Parathyroid adenoma (tissue), 2 donors: ENCODE measurements at regions not wholly inside any gene's neighbourhood (a gene's known extent, or its start where the extent isn't known, plus 50 kb on each side); places are given as distances from the start of the nearest gene placed in this dataset.

Experiments
- H2AFZ ChIP-seq: fragments of 300-600 bp; sonication (generic); one replicate; pipeline ENCODE4 v1.7.0; 2017; ENCODE audit warnings: antibody characterized with exemption, mild to moderate bottlenecking
- H3K27ac ChIP-seq: fragments of 300-600 bp; sonication (generic); one replicate; pipeline ENCODE4 v1.7.0; 2017
- H3K27me3 ChIP-seq: fragments of 300-600 bp; sonication (generic); one replicate; pipeline ENCODE4 v1.7.0; 2017; ENCODE audit warnings: low read length; ENCODE audit not compliant: control insufficient read depth, insufficient read depth
- H3K36me3 ChIP-seq: fragments of 300-600 bp; sonication (generic); one replicate; pipeline ENCODE4 v1.7.0; 2017; ENCODE audit warnings: low read length; ENCODE audit not compliant: control insufficient read depth, insufficient read depth
- H3K4me1 ChIP-seq: fragments of 300-600 bp; sonication (generic); one replicate; pipeline ENCODE4 v1.7.0; 2017; ENCODE audit warnings: control low read depth
- H3K4me2 ChIP-seq: fragments of 300-600 bp; sonication (generic); one replicate; pipeline ENCODE4 v1.7.0; 2017; ENCODE audit warnings: low read length
- H3K4me3 ChIP-seq: fragments of 300-600 bp; sonication (generic); one replicate; pipeline ENCODE4 v1.7.0; 2017; ENCODE audit warnings: low read depth, low read length
- H3K79me2 ChIP-seq: fragments of 300-600 bp; sonication (generic); one replicate; pipeline ENCODE4 v1.7.0; 2017; ENCODE audit warnings: control low read depth
- H3K9ac ChIP-seq: fragments of 300-600 bp; sonication (generic); one replicate; pipeline ENCODE4 v1.7.0; 2017; ENCODE audit warnings: mild to moderate bottlenecking
- H3K9me3 ChIP-seq: fragments of 300-600 bp; sonication (generic); one replicate; pipeline ENCODE4 v1.7.0; 2017; ENCODE audit warnings: low read length; ENCODE audit not compliant: control insufficient read depth
- CTCF ChIP-seq: fragments of 300-600 bp; sonication (generic); IDR thresholded peaks from one replicate; pipeline ENCODE4 v1.7.0; 2017; ENCODE audit warnings: antibody characterized with exemption, mild to moderate bottlenecking
- donor health status: primary hyperparathyroidism.

DNA sequence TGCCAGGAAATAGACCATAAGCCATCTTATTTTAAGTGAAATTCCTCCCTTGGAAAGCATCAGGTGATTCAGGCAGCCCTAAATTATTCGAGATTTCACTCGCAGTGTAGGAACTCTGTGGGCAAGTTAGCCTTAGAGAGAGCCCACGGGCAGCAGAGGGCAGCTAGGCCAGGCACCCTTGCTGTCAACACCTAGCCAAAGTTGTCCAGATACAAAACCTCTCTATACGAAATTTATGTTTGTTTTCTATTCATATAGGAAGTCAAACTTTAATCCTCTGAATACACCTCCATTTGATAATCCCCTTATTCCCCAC is 1043.5 kb downstream of the GATA3 start:
- H2AFZ ChIP-seq: no peak overlapping the region
- no peaks in the 10 kb centered on the region for H3K9me3 ChIP-seq
- H3K4me1 ChIP-seq: no peaks in the 10 kb centered on the region
- H3K4me3 ChIP-seq: no peak overlapping the region
- H3K27ac ChIP-seq: no peak overlapping the region
- H3K79me2 ChIP-seq: no peaks in the 10 kb centered on the region
- H3K27me3 ChIP-seq: no peaks in the 10 kb centered on the region
- H3K36me3 ChIP-seq: no peaks in the 10 kb centered on the region
- no peak for TF ChIP-seq CTCF
- H3K9ac ChIP-seq: no peak overlapping the region
- H3K4me2 ChIP-seq: no peak overlapping the region

DNA sequence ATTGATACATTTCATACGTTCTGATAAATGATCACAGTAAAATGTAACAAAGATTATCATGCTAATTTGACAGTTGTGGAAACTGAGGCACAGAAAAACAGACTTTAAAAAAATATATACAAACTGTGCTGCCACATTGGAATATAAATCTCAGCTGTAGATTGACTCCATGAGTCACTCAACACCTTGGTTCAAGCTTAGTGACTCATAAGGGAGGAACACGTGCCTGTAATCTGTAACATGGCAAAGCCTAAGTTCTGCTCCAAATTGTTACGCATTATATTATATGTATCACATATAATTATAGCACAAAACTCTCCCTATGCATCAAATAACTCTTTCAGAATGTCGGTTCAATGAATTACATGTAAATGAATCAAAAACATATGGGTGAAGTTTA is 1047.5 kb downstream of the GATA3 start:
- no peak overlapping the region for H3K4me3 ChIP-seq
- TF ChIP-seq CTCF: no peak
- H3K36me3 ChIP-seq: no peaks in the 10 kb centered on the region
- H3K27ac ChIP-seq: no peak overlapping the region
- no peak overlapping the region for H3K9ac ChIP-seq
- H3K9me3 ChIP-seq: no peaks in the 10 kb centered on the region
- no peaks in the 10 kb centered on the region for H3K27me3 ChIP-seq
- H3K79me2 ChIP-seq: no peaks in the 10 kb centered on the region
- peaks cover 2% of the 10 kb centered on the region for H3K4me1 ChIP-seq
- H3K4me2 ChIP-seq: no peak overlapping the region
- H2AFZ ChIP-seq: no peak overlapping the region

DNA sequence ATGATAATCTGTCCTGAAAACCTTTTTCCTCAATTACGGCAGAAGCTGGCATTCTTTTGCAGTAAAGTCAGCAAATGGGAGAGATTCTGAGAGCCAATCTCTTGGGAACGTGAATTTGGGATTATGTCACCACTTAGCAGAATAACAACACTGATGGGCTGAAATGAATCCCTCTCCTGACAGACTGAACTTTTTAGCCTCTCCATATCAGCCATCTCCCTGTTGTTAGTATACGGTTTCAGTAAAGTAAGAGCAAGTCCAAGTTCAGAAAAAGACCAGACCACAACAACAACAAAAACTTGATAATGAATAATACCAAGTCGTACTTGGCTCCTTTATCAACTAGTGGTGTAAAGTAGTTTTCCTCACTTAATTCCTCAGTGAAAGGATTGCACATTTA is 1048.8 kb downstream of the GATA3 start:
- no peak overlapping the region for H2AFZ ChIP-seq
- H3K9ac ChIP-seq: no peak overlapping the region
- H3K4me3 ChIP-seq: no peak overlapping the region
- TF ChIP-seq CTCF: no peak
- no peaks in the 10 kb centered on the region for H3K79me2 ChIP-seq
- H3K9me3 ChIP-seq: no peaks in the 10 kb centered on the region
- no peaks in the 10 kb centered on the region for H3K36me3 ChIP-seq
- H3K27me3 ChIP-seq: no peaks in the 10 kb centered on the region
- no peak overlapping the region for H3K27ac ChIP-seq
- H3K4me1 ChIP-seq: peaks cover 2% of the 10 kb centered on the region
- H3K4me2 ChIP-seq: no peak overlapping the region

GRCh38 chr10:9111976-9112375 is 1057.5 kb downstream of the GATA3 start:
- Histone ChIP-seq H3K9ac (no peak overlapping the region), H3K4me2 (no peak overlapping the region), H3K36me3 (no peaks in the 10 kb centered on the region), H3K27ac (no peak overlapping the region), H3K4me3 (no peak overlapping the region), H3K9me3 (no peaks in the 10 kb centered on the region), H3K4me1 (no peaks in the 10 kb centered on the region), H3K79me2 (no peaks in the 10 kb centered on the region), H2AFZ (no peak overlapping the region), H3K27me3 (no peaks in the 10 kb centered on the region)
- TF ChIP-seq CTCF: no peak

DNA sequence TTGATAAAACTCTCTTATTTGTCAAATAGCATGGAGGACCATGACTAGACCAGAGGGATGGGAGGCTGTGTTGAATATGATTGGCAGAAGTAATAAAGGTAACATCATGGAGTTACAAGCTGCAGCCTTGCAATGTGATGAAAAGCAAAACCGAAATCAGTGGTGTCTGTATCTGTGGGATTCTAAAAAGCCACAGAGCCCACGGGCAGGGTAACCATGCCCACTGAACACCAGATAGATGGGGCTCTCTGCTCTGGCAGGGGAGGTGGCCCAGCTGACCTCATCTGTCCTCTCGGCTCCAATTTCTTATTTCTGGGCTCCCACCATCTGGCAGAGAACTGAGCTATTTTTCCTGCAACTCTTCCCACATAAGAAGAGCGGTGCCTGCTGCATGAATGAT is 1072.2 kb downstream of the GATA3 start:
- H3K4me2 ChIP-seq: no peak overlapping the region
- no peak overlapping the region for H2AFZ ChIP-seq
- H3K9me3 ChIP-seq: no peaks in the 10 kb centered on the region
- no peak overlapping the region for H3K9ac ChIP-seq
- H3K79me2 ChIP-seq: no peaks in the 10 kb centered on the region
- H3K4me1 ChIP-seq: no peaks in the 10 kb centered on the region
- TF ChIP-seq CTCF: no peak
- no peak overlapping the region for H3K4me3 ChIP-seq
- no peaks in the 10 kb centered on the region for H3K36me3 ChIP-seq
- no peak overlapping the region for H3K27ac ChIP-seq
- H3K27me3 ChIP-seq: no peaks in the 10 kb centered on the region
